Activated T-helper 1 cell treated with anti-CD3 and anti-CD28 coated beads, Interleukin-12 subunit alpha, Interleukin-12 subunit beta, Interleukin-2, Interleukin-4 antibody, amounts not matched to agents 30 ng/mL and 10 ng/mL and 1 ng/mL, durations not matched to agents 14 hours and 24 hours and 36 hours (primary cell): ENCODE measurements at regions not wholly inside any gene's neighbourhood (a gene's known extent, or its start where the extent isn't known, plus 50 kb on each side); places are given as distances from the start of the nearest gene placed in this dataset.

Source experiments
- DNase-seq: peaks from one replicate; pipeline ENCODE4 v3.0.0; 2021; ENCODE audit warnings: low spot score
- H3K27ac Mint-ChIP-seq: one replicate; pipeline ENCODE4 v1.8.0; 2021; ENCODE audit warnings: mild to moderate bottlenecking, mixed read lengths
- H3K27me3 Mint-ChIP-seq: one replicate; pipeline ENCODE4 v1.8.0; 2022; ENCODE audit warnings: mild to moderate bottlenecking, moderate library complexity, mixed read lengths; ENCODE audit not compliant: insufficient read depth
- H3K36me3 Mint-ChIP-seq: one replicate; pipeline ENCODE4 v1.8.0; 2021; ENCODE audit warnings: low read depth, mixed read lengths
- H3K4me1 Mint-ChIP-seq: one replicate; pipeline ENCODE4 v1.8.0; 2021; ENCODE audit warnings: low read depth, mixed read lengths
- H3K4me3 Mint-ChIP-seq: one replicate; pipeline ENCODE4 v1.8.0; 2021; ENCODE audit warnings: mild to moderate bottlenecking, moderate library complexity, mixed read lengths
- H3K9me3 Mint-ChIP-seq: one replicate; pipeline ENCODE4 v1.8.0; 2021; ENCODE audit warnings: mixed read lengths
- intact Hi-C: fragments of 100-400 bp; cut with micrococcal nuclease; formaldehyde crosslinking; loops from one replicate; pipeline ENCODE4 v1.15.1; 2024

GRCh38 chr1:106753066-106753465 is 303.4 kb upstream of the PRMT6 start:
- no peaks in the 10 kb centered on the region for H3K9me3 Mint-ChIP-seq
- H3K4me3 Mint-ChIP-seq, result no peak overlapping the region
- H3K4me1 Mint-ChIP-seq, result no peaks in the 10 kb centered on the region
- H3K36me3 Mint-ChIP-seq, result no peaks in the 10 kb centered on the region
- DNase-seq, result no peak
- intact Hi-C loops, result no loop called here
- no peaks in the 10 kb centered on the region for H3K27me3 Mint-ChIP-seq
- no peak overlapping the region for H3K27ac Mint-ChIP-seq

- intact Hi-C loops, result loop anchor here (1.0 kb wide), 1 partner anchor 26 kb away; no protein-coding TSS in a partner anchor
- H3K9me3 Mint-ChIP-seq, result peaks cover 3% of the 10 kb centered on the region
- H3K4me3 Mint-ChIP-seq, result no peak overlapping the region
- no peaks in the 10 kb centered on the region for H3K27me3 Mint-ChIP-seq
- no peak for DNase-seq
- no peaks in the 10 kb centered on the region for H3K36me3 Mint-ChIP-seq
- no peaks in the 10 kb centered on the region for H3K4me1 Mint-ChIP-seq
- H3K27ac Mint-ChIP-seq, result no peak overlapping the region
Measured at GRCh38 chr1:106754957-106755356, 301.5 kb upstream of the PRMT6 start.

- no peaks in the 10 kb centered on the region for H3K4me1 Mint-ChIP-seq
Measured at GRCh38 chr1:106755682-106756406, 300.6 kb upstream of the PRMT6 start.

GRCh38 chr1:106756752-106757151 is 299.7 kb upstream of the PRMT6 start:
- Mint-ChIP-seq H3K27me3 (no peaks in the 10 kb centered on the region), H3K9me3 (peaks cover 3% of the 10 kb centered on the region), H3K36me3 (no peaks in the 10 kb centered on the region), H3K4me1 (no peaks in the 10 kb centered on the region), H3K4me3 (no peak overlapping the region), H3K27ac (no peak overlapping the region)
- DNase-seq, result no peak
- intact Hi-C loops, result no loop called here

More at GRCh38 chr1:106755682-106756406, 300.6 kb upstream of the PRMT6 start:
- H3K36me3 Mint-ChIP-seq, result no peaks in the 10 kb centered on the region
- no peak overlapping the region for H3K27ac Mint-ChIP-seq
- H3K27me3 Mint-ChIP-seq, result no peaks in the 10 kb centered on the region
- H3K4me3 Mint-ChIP-seq, result no peak overlapping the region
- H3K9me3 Mint-ChIP-seq, result peaks cover 3% of the 10 kb centered on the region
- no peak for DNase-seq
- intact Hi-C loops, result no loop called here

- H3K9me3 Mint-ChIP-seq, result no peaks in the 10 kb centered on the region
- intact Hi-C loops, result no loop called here
- no peaks in the 10 kb centered on the region for H3K36me3 Mint-ChIP-seq
- H3K4me3 Mint-ChIP-seq, result no peak overlapping the region
- H3K4me1 Mint-ChIP-seq, result no peaks in the 10 kb centered on the region
- H3K27ac Mint-ChIP-seq, result no peak overlapping the region
- H3K27me3 Mint-ChIP-seq, result no peaks in the 10 kb centered on the region
- no peak for DNase-seq
Measured at GRCh38 chr1:106768077-106768476, 288.4 kb upstream of the PRMT6 start.

GRCh38 chr1:106768501-106768900 is 288.0 kb upstream of the PRMT6 start:
- intact Hi-C loops, result no loop called here
- Mint-ChIP-seq H3K27me3 (no peaks in the 10 kb centered on the region), H3K4me3 (no peak overlapping the region), H3K36me3 (no peaks in the 10 kb centered on the region), H3K27ac (no peak overlapping the region), H3K9me3 (no peaks in the 10 kb centered on the region), H3K4me1 (no peaks in the 10 kb centered on the region)
- no peak for DNase-seq

GRCh38 chr1:106773206-106773605 is 283.3 kb upstream of the PRMT6 start:
- no peaks in the 10 kb centered on the region for H3K36me3 Mint-ChIP-seq
- intact Hi-C loops, result no loop called here
- no peaks in the 10 kb centered on the region for H3K27me3 Mint-ChIP-seq
- H3K4me1 Mint-ChIP-seq, result no peaks in the 10 kb centered on the region
- no peak overlapping the region for H3K27ac Mint-ChIP-seq
- H3K4me3 Mint-ChIP-seq, result no peak overlapping the region
- DNase-seq, result no peak
- H3K9me3 Mint-ChIP-seq, result peaks cover 7% of the 10 kb centered on the region

- intact Hi-C loops, result no loop called here
- no peak overlapping the region for H3K4me3 Mint-ChIP-seq
- peaks cover 3% of the 10 kb centered on the region for H3K9me3 Mint-ChIP-seq
- H3K27ac Mint-ChIP-seq, result no peak overlapping the region
- H3K4me1 Mint-ChIP-seq, result no peaks in the 10 kb centered on the region
- no peak for DNase-seq
- no peaks in the 10 kb centered on the region for H3K27me3 Mint-ChIP-seq
- no peaks in the 10 kb centered on the region for H3K36me3 Mint-ChIP-seq
Measured at GRCh38 chr1:106780066-106780465, 276.4 kb upstream of the PRMT6 start.

- intact Hi-C loops, result loop anchor here (1.0 kb wide), 1 partner anchor 27 kb away; no protein-coding TSS in a partner anchor
Measured at GRCh38 chr1:106780806-106781569, 275.5 kb upstream of the PRMT6 start.

GRCh38 chr1:106785176-106785575 is 271.3 kb upstream of the PRMT6 start:
- Mint-ChIP-seq H3K27me3 (no peaks in the 10 kb centered on the region), H3K36me3 (no peaks in the 10 kb centered on the region), H3K27ac (no peak overlapping the region), H3K4me1 (no peaks in the 10 kb centered on the region), H3K9me3 (no peaks in the 10 kb centered on the region), H3K4me3 (no peak overlapping the region)
- intact Hi-C loops, result no loop called here
- DNase-seq, result no peak

More at GRCh38 chr1:106780806-106781569, 275.5 kb upstream of the PRMT6 start:
- H3K27me3 Mint-ChIP-seq, result no peaks in the 10 kb centered on the region
- H3K9me3 Mint-ChIP-seq, result no peaks in the 10 kb centered on the region
- no peaks in the 10 kb centered on the region for H3K4me1 Mint-ChIP-seq
- no peak overlapping the region for H3K4me3 Mint-ChIP-seq
- H3K27ac Mint-ChIP-seq, result no peak overlapping the region
- H3K36me3 Mint-ChIP-seq, result no peaks in the 10 kb centered on the region
- DNase-seq, result no peak

- intact Hi-C loops, result no loop called here
- DNase-seq, result no peak
- Mint-ChIP-seq H3K4me3 (no peak overlapping the region), H3K27ac (no peak overlapping the region), H3K9me3 (no peaks in the 10 kb centered on the region), H3K27me3 (no peaks in the 10 kb centered on the region), H3K4me1 (no peaks in the 10 kb centered on the region), H3K36me3 (no peaks in the 10 kb centered on the region)
Measured at GRCh38 chr1:106787520-106787919, 269.0 kb upstream of the PRMT6 start.

GRCh38 chr1:106789686-106790085 is 266.8 kb upstream of the PRMT6 start:
- Mint-ChIP-seq H3K36me3 (no peaks in the 10 kb centered on the region), H3K27me3 (no peaks in the 10 kb centered on the region), H3K4me1 (no peaks in the 10 kb centered on the region), H3K9me3 (no peaks in the 10 kb centered on the region), H3K27ac (no peak overlapping the region), H3K4me3 (no peak overlapping the region)
- no peak for DNase-seq
- intact Hi-C loops, result no loop called here

- Mint-ChIP-seq H3K27ac (no peak overlapping the region), H3K36me3 (no peaks in the 10 kb centered on the region), H3K4me1 (no peaks in the 10 kb centered on the region), H3K4me3 (no peak overlapping the region), H3K9me3 (no peaks in the 10 kb centered on the region), H3K27me3 (no peaks in the 10 kb centered on the region)
- intact Hi-C loops, result no loop called here
- no peak for DNase-seq
Measured at GRCh38 chr1:106791041-106791440, 265.4 kb upstream of the PRMT6 start.
